HCT116 (cell line): ENCODE measurements at regions not wholly inside any gene's neighbourhood (a gene's known extent, or its start where the extent isn't known, plus 50 kb on each side); places are given as distances from the start of the nearest gene placed in this dataset.

ENCODE experiments used
- ATAC-seq: fragments of 200-7000 bp; cut with Tn5 transposase; 2 replicates; pipeline ENCODE4 v1.9.1; 2020; ENCODE audit warnings: mild to moderate bottlenecking, moderate library complexity
- BruUV-seq: library from RNA; stranded (reverse); fragments of 400-500 nt; replicated peaks from 2 replicates; lab custom pipeline; 2021; lab: Mats Ljungman, UMichigan
- CTCF ChIA-PET: fragments of 300-600 bp; sonication (Branson Sonifier 250); formaldehyde crosslinking; loops from one replicate; lab custom pipeline; 2021; ENCODE audit warnings: antibody characterized with exemption; lab: Charles Lee
- POLR2A ChIA-PET: fragments of 300-600, 350-600 bp; sonication (Branson Sonifier 250); formaldehyde crosslinking; loops from one replicate; lab custom pipeline; 2021; ENCODE audit warnings: antibody characterized with exemption; lab: Charles Lee
- RAD21 ChIA-PET, 2 experiments: fragments of 300-600 bp; sonication (Branson Sonifier 250); formaldehyde crosslinking; loops; one replicate each; lab custom pipeline; 2023; ENCODE audit warnings: low total read pairs in 2 of 2; ENCODE audit not compliant: uncharacterized antibody in 2 of 2, unreplicated experiment in 2 of 2, low non-redundant PET in 1 of 2; lab: Charles Lee
- DNase-seq: peaks from one replicate; pipeline ENCODE4 v3.0.0-alpha.2; 2010; ENCODE audit warnings: low read depth, low spot score
- H2AFZ ChIP-seq: fragments of 200-600 bp; shearing (Covaris generic), sonication (generic); 2 replicates; pipeline ENCODE4 v1.6.1; 2017; ENCODE audit warnings: low read depth, mixed run types, mixed read lengths, antibody characterized with exemption, low read length; ENCODE audit not compliant: poor library complexity, severe bottlenecking
- H3K27ac ChIP-seq: 2 replicates; pipeline ENCODE4 v1.5.1; 2012; ENCODE audit warnings: low read depth, low read length
- H3K27me3 ChIP-seq: fragments of 200-600 bp; sonication (generic); 2 replicates; pipeline ENCODE4 v1.6.1; 2016; ENCODE audit warnings: mixed run types, low read length, mixed read lengths; ENCODE audit not compliant: insufficient read depth
- H3K36me3 ChIP-seq, 2 experiments: fragments of 200-500 bp in 1 of 2; fragments of 200-600 bp in 1 of 2; sonication (Bioruptor generic) in 1 of 2; sonication (generic) in 1 of 2; 2 replicates each; pipeline versions ENCODE4 v1.5.1 to v1.6.1; 2014 to 2016; ENCODE audit warnings: low read length in 2 of 2, inconsistent platforms in 1 of 2, mixed read lengths in 1 of 2, mixed run types in 1 of 2; ENCODE audit not compliant: insufficient read depth in 2 of 2, control insufficient read depth in 1 of 2
- H3K4me1 ChIP-seq, 2 experiments: fragments of 200-600 bp in 1 of 2; sonication (generic) in 1 of 2; 2 replicates each; pipeline versions ENCODE4 v1.5.1 to v1.6.1; 2012 to 2017; ENCODE audit warnings: low read length in 2 of 2, inconsistent platforms in 1 of 2, mild to moderate bottlenecking in 1 of 2, mixed read lengths in 1 of 2, mixed run types in 1 of 2, moderate library complexity in 1 of 2; ENCODE audit not compliant: insufficient read depth in 2 of 2, control insufficient read depth in 1 of 2
- H3K4me2 ChIP-seq: fragments of 200-600 bp; sonication (generic); 2 replicates; pipeline ENCODE4 v1.6.1; 2017; ENCODE audit warnings: mixed run types, low read length, mixed read lengths
- H3K4me3 ChIP-seq, 2 experiments: fragments of 200-600 bp in 1 of 2; sonication (generic) in 1 of 2; replicated peaks in 1 of 2; 2 replicates each; pipeline ENCODE4 v1.5.1; 2011 to 2016; ENCODE audit warnings: low read length in 2 of 2, control low read depth in 1 of 2, low read depth in 1 of 2, mild to moderate bottlenecking in 1 of 2, mixed read lengths in 1 of 2, mixed run types in 1 of 2
- H3K79me2 ChIP-seq: fragments of 200-600 bp; sonication (generic); 2 replicates; pipeline ENCODE4 v1.6.1; 2017; ENCODE audit warnings: mild to moderate bottlenecking, mixed run types, low read length, moderate library complexity, mixed read lengths; ENCODE audit not compliant: insufficient read depth
- H3K9ac ChIP-seq: fragments of 200-600 bp; sonication (generic); 2 replicates; pipeline ENCODE4 v1.6.1; 2016; ENCODE audit warnings: low read length, mixed read lengths
- H3K9me2 ChIP-seq: fragments of 200-600 bp; sonication (generic), shearing (Covaris generic); 2 replicates; pipeline ENCODE4 v1.6.1; 2017; ENCODE audit warnings: mixed run types, mild to moderate bottlenecking, moderate library complexity; ENCODE audit not compliant: insufficient read depth
- H3K9me3 ChIP-seq, 2 experiments: fragments of 200-500 bp in 1 of 2; fragments of 200-600 bp in 1 of 2; sonication (Bioruptor generic) in 1 of 2; sonication (generic) in 1 of 2; 2 replicates each; pipeline ENCODE4 v1.6.1; 2014 to 2017; ENCODE audit warnings: low read length in 2 of 2, mixed read lengths in 2 of 2, inconsistent platforms in 1 of 2, low read depth in 1 of 2, mild to moderate bottlenecking in 1 of 2, mixed run types in 1 of 2, moderate library complexity in 1 of 2; ENCODE audit not compliant: control insufficient read depth in 1 of 2, insufficient read depth in 1 of 2
- H4K20me1 ChIP-seq: fragments of 200-600 bp; sonication (generic), shearing (Covaris generic); 2 replicates; pipeline ENCODE4 v1.6.1; 2017; ENCODE audit warnings: mixed run types, mild to moderate bottlenecking, moderate library complexity; ENCODE audit not compliant: insufficient read depth
- ATF3 ChIP-seq: IDR thresholded peaks from 2 replicates; pipeline ENCODE4 v1.6.1; 2012
- CBX3 ChIP-seq: IDR thresholded peaks from 2 replicates; pipeline ENCODE4 v1.6.1; 2012; ENCODE audit warnings: low read depth
- CEBPB ChIP-seq: IDR thresholded peaks from 2 replicates; pipeline ENCODE4 v1.6.1; 2012; ENCODE audit warnings: low read depth
- EZH2 ChIP-seq: fragments of 200-600 bp; sonication (generic); IDR thresholded peaks from 2 replicates; pipeline ENCODE4 v1.6.1; 2017; ENCODE audit warnings: antibody characterized with exemption, mixed run types
- EZH2phosphoT487 ChIP-seq: fragments of 200-600 bp; IDR thresholded peaks from 2 replicates; pipeline ENCODE4 v1.6.1; 2018; ENCODE audit warnings: antibody characterized with exemption, borderline replicate concordance
- FOSL1 ChIP-seq: IDR thresholded peaks from 2 replicates; pipeline ENCODE4 v1.6.1; 2012; ENCODE audit warnings: low read depth
- MAX ChIP-seq: IDR thresholded peaks from 2 replicates; pipeline ENCODE4 v1.6.1; 2012
- SIN3A ChIP-seq: IDR thresholded peaks from 2 replicates; pipeline ENCODE4 v1.6.1; 2012; ENCODE audit warnings: low read depth
- SP1 ChIP-seq: IDR thresholded peaks from 2 replicates; pipeline ENCODE4 v1.6.1; 2012; ENCODE audit warnings: low read depth
- ZNF274 ChIP-seq: fragments of 200-500 bp; sonication (Bioruptor generic); IDR thresholded peaks from 2 replicates; pipeline ENCODE4 v1.6.1; 2014; ENCODE audit warnings: mild to moderate bottlenecking, low read depth, low read length, inconsistent platforms
- intact Hi-C: fragments of 100-400 bp; cut with micrococcal nuclease; formaldehyde crosslinking; loops from 2 replicates; pipeline ENCODE4 v1.10.0; 2022

- H2AFZ ChIP-seq, result no peak overlapping the region
- no peaks in the 10 kb centered on the region for H3K36me3 ChIP-seq
- no peak overlapping the region for H3K9ac ChIP-seq
- ChIA-PET POLR2A (no interaction called here), RAD21 (no interaction called here), CTCF (no interaction called here)
- ATAC-seq (no peak), DNase-seq (no peak)
- no TSS peak for BruUV-seq
- no peaks in the 10 kb centered on the region for H3K27me3 ChIP-seq
- no peaks in the 10 kb centered on the region for H3K79me2 ChIP-seq
- H3K4me2 ChIP-seq, result no peak overlapping the region
- TF ChIP-seq EZH2 (no peak), CEBPB (no peak), MAX (no peak), ATF3 (no peak), ZNF274 (no peak)
- H4K20me1 ChIP-seq, result no peaks in the 10 kb centered on the region
- no peaks in the 10 kb centered on the region for H3K9me2 ChIP-seq
- H3K4me3 ChIP-seq, result no peak overlapping the region
- peaks cover 0 to 14% of the 10 kb centered on the region in 2 experiments; a peak in 2 of 4 replicates for H3K4me1 ChIP-seq
- no peaks in the 10 kb centered on the region for H3K9me3 ChIP-seq
- H3K27ac ChIP-seq, result no peak overlapping the region
- intact Hi-C loops, result no loop called here
These were observed 146.7 kb upstream of the VANGL1 start for GRCh38 chr1:115495111-115495510.

GRCh38 chr1:115493834-115494233, 147.9 kb upstream of the VANGL1 start:
- Histone ChIP-seq H3K4me3 (no peak overlapping the region), H3K9ac (no peak overlapping the region), H3K4me1 (peaks cover 0 to 14% of the 10 kb centered on the region in 2 experiments; a peak in 2 of 4 replicates), H3K36me3 (no peaks in the 10 kb centered on the region), H4K20me1 (no peaks in the 10 kb centered on the region), H3K27ac (no peak overlapping the region), H2AFZ (no peak overlapping the region), H3K9me3 (no peaks in the 10 kb centered on the region), H3K79me2 (no peaks in the 10 kb centered on the region)
- ATAC-seq (no peak), DNase-seq (no peak)
- ChIA-PET POLR2A (no interaction called here), CTCF (interaction anchor here (1.4 kb wide), 1 partner anchor 12 kb away, joined by 3 read pairs; no protein-coding TSS in a partner anchor)
- BruUV-seq, result no TSS peak
- TF ChIP-seq FOSL1, result no peak
- no peak for TF ChIP-seq MAX
- no peak for TF ChIP-seq EZH2phosphoT487
- no peak for TF ChIP-seq CBX3
- no peak for TF ChIP-seq CEBPB
- TF ChIP-seq SP1, result no peak
- TF ChIP-seq SIN3A, result no peak
- TF ChIP-seq, all 23 proteins: peak for 0
- RAD21 ChIA-PET, result no interaction called here
- Histone ChIP-seq H3K4me2 (no peak overlapping the region), H3K9me2 (no peaks in the 10 kb centered on the region), H3K27me3 (no peaks in the 10 kb centered on the region)
- intact Hi-C loops, result no loop called here
